ENCODE measurements at regions not wholly inside any gene's neighbourhood (a gene's known extent, or its start where the extent isn't known, plus 50 kb on each side); places are given as distances from the start of the nearest gene placed in this dataset.

DNA sequence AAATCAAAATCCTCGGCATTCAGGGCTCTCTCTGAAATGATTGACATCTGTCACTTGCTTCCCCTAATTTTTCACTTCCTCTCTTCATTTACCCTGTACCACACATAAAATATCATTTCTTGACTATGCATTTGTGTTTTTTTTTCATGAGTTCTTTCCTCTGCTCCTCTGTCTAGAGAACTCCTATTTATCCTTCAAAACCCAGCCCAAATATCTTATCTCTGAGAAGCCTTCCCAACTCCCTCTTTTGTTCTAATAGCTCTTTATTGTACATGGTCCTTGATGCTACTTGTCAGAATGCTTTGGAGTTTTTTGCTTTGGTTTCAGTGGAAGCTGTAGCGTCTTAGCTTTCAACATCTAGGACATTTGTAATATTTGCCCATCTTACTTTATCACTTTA, 190.2 kb upstream of the CTBP2 start:
- no peak for TF ChIP-seq CTCF (IDR thresholded peaks at IDR 0.05; ENCODE audit: control extremely low read depth, extremely low read depth, low read depth, missing control alignments)
- no peak for DNase-seq (ENCODE audit: extremely low spot score)
- POLR2A ChIA-PET, result no interaction called here
- CTCF ChIA-PET, result interaction anchor here (0.8 to 1.1 kb wide), 2 partner anchors 19 to 303 kb away, joined by 3 to 4 read pairs; no protein-coding TSS in a partner anchor

DNA sequence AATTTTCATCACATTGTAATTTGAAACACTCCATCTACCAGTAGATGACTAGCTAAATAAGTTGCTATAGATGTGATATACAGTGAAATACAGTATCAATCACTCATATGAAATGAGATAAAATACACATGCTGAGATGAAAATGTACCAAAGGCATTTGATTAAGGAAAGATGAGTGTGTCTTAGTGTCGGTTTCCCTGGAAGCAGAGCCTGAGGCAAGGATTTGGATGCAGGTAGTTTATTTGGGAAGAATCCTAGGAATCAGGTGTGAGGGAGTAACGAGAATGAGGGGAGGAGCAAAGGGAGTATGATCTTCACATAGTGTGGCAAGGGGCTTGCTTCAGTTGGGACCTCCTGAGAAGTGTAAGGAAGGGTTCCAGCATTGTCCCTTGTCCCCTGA, 188.2 kb upstream of the CTBP2 start:
- TF ChIP-seq CTCF (IDR thresholded peaks at IDR 0.05; ENCODE audit: control extremely low read depth, extremely low read depth, low read depth, missing control alignments), result no peak
- ChIA-PET POLR2A (interaction anchor here (0.7 kb wide), 1 partner anchor 319 kb away, joined by 3 read pairs; no protein-coding TSS in a partner anchor), CTCF (no interaction called here)
- DNase-seq (ENCODE audit: extremely low spot score), result no peak

- DNase-seq (ENCODE audit: extremely low spot score), result peak; percentile 23
- CTCF ChIA-PET, result interaction anchor here (0.8 to 2.0 kb wide), 4 partner anchors 16 to 302 kb away, joined by 3 to 18 read pairs (median 5); no protein-coding TSS in a partner anchor
- TF ChIP-seq CTCF (IDR thresholded peaks at IDR 0.05; ENCODE audit: control extremely low read depth, extremely low read depth, low read depth, missing control alignments), result no peak
- POLR2A ChIA-PET, result no interaction called here
Observed at GRCh38 chr10:125344573-125345171, 184.3 kb upstream of the CTBP2 start.

- ChIA-PET CTCF (interaction anchor here (0.7 to 2.3 kb wide), 7 partner anchors 8 to 301 kb away, joined by 3 to 18 read pairs (median 4); no protein-coding TSS in a partner anchor), POLR2A (no interaction called here)
- DNase-seq (ENCODE audit: extremely low spot score), result no peak
- TF ChIP-seq CTCF (IDR thresholded peaks at IDR 0.05; ENCODE audit: control extremely low read depth, extremely low read depth, low read depth, missing control alignments), result no peak
Observed at GRCh38 chr10:125343983-125344382, 183.6 kb upstream of the CTBP2 start.

- POLR2A ChIA-PET, result no interaction called here
- CTCF ChIA-PET, result interaction anchor here (0.7 to 2.3 kb wide), 8 partner anchors 9 to 301 kb away, joined by 3 to 18 read pairs (median 4); no protein-coding TSS in a partner anchor
- no peak for DNase-seq (ENCODE audit: extremely low spot score)
- TF ChIP-seq CTCF (IDR thresholded peaks at IDR 0.05; ENCODE audit: control extremely low read depth, extremely low read depth, low read depth, missing control alignments), result peak; percentile 50
Observed at GRCh38 chr10:125343118-125343925, 183.0 kb upstream of the CTBP2 start.

- POLR2A ChIA-PET, result no interaction called here
- CTCF ChIA-PET, result interaction anchor here (1.4 kb wide), 1 partner anchor 12 kb away, joined by 4 read pairs; no protein-coding TSS in a partner anchor
- TF ChIP-seq CTCF (IDR thresholded peaks at IDR 0.05; ENCODE audit: control extremely low read depth, extremely low read depth, low read depth, missing control alignments), result no peak
- DNase-seq (ENCODE audit: extremely low spot score), result no peak
Observed at GRCh38 chr10:125341611-125342010, 181.2 kb upstream of the CTBP2 start.

Measured in GM10248 (cell line).